ENCODE measurements at regions not wholly inside any gene's neighbourhood (a gene's known extent, or its start where the extent isn't known, plus 50 kb on each side); places are given as distances from the start of the nearest gene placed in this dataset.
"Not testable (repeated sequence)": the region's sequence is repeated elsewhere in the genome, so short reads cannot be mapped to it uniquely, and the experiment has no call there.

- DNase-seq = no peak
Measured at GRCh38 chr9:89949111-89949510, 344.3 kb downstream of the GADD45G start.

GRCh38 chr9:89951675-89952074 is 346.9 kb downstream of the GADD45G start:
- DNase-seq = no peak

DNA sequence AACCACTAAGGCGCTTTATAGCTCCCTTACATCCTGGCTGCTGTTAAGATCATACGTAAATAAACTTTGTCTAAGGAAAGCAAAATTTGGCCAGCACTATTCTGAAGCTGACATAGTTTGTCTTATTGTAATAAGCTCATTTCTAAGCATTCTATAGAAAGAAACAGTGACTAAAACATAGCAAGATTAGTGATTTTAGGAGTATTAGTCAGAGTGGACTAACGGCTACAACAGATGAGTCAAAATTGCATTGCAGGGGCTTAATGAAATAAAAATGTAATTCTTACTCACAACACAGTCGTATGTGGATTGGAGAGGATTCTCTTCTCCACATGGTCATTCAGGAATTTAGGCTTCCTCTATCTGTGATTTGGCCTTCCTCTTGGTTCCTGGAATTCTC is 347.6 kb downstream of the GADD45G start:
- DNase-seq = no peak

DNA sequence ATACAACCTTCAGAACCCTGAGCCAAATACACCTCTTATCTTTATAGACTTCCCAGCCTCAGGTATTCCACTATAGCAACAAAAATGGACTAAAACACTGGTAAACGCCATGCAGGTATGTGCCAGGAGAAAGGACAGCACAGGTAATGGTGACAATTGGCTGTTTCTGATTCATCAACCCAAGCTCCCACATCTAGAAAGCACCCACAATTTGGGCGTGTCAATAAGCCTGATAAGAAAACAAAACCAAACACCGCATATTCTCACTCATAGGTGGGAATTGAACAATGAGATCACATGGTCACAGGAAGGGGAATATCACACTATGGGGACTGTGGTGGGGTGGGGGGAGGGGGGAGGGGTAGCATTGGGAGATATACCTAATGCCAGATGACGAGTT is 348.5 kb downstream of the GADD45G start:
- not testable (repeated sequence) for DNase-seq

DNA sequence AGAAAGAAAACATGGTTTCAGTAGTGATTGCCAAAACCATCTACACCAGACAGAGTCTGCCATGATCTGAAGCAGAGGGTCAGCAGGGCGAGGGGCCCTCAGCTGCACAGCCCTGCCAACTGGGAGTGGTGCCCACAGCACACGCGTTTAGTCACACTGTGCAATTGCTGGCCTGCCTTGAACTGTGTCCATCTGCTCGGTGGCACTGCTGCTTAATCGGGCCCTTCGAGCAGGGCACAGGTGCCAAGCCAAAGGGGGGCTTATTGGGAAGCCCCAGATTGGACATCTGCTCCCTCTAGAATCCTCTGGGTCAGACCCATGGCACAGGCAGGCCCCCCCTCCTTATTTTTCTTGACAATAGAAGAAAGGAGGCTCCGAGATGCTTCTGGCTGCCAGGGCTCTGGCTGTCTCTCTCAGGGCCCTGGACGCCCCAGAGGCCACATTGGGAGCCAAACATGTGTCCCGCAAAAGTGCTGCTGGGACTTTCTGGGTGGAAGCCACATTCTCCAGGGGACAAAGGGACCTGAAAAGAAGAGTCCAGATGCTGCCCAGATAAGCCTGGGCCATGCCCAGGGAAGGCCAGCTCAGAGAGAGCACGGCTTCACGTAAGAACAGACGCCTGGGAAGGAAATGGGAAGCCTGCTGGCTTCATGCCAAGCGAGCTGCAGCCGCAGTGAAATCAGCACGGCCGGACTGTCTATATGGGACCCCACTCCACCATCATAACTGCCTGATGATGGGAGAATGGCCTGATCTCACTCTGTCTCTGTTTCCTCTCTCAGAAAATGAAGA is 349.2 kb downstream of the GADD45G start:
- no peak for DNase-seq

GRCh38 chr9:89955144-89955543 is 350.3 kb downstream of the GADD45G start:
- no peak for DNase-seq

- DNase-seq = no peak
Measured at GRCh38 chr9:89955626-89956025, 350.8 kb downstream of the GADD45G start.

- no peak for DNase-seq
Measured at GRCh38 chr9:89956331-89956730, 351.5 kb downstream of the GADD45G start.

DNA sequence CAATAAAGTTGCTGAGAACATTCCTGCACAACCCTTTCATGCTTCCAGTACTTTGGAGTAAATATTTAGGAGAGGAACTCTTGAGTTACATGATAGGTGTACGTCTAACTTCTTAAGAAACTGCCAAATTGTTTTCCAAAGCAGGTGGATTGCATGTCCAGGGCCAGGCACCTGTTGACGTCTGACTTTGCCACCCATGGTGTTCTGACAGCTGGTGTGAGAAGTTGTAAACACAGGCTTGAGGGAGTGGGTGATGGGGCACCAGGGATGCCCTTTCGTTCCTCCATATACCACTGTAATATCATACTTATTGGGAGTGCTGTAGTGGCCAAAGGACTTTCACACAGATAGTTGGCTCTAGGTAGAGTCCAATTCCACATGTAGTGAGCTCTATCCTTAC is 352.1 kb downstream of the GADD45G start:
- no peak for DNase-seq

DNA sequence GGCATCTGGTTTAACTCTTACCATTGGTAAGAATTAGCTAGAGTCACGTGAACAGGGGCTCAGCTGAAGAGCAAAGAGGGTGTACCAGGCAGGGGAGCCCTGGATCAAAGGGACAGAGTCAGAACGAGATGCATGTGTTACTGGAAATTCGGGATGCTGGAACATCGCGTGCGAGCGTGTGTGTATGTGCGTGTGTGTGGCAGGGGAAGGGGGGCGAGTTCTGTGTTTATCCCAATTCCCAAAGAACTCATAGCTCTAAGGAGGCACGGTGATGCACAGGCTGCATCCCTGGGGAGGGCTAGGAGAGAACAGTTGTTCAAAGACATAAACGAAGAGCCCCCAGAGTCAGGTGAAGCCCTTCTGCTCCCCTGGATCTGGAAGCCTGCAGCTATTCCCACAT is 353.3 kb downstream of the GADD45G start:
- DNase-seq = no peak

DNA sequence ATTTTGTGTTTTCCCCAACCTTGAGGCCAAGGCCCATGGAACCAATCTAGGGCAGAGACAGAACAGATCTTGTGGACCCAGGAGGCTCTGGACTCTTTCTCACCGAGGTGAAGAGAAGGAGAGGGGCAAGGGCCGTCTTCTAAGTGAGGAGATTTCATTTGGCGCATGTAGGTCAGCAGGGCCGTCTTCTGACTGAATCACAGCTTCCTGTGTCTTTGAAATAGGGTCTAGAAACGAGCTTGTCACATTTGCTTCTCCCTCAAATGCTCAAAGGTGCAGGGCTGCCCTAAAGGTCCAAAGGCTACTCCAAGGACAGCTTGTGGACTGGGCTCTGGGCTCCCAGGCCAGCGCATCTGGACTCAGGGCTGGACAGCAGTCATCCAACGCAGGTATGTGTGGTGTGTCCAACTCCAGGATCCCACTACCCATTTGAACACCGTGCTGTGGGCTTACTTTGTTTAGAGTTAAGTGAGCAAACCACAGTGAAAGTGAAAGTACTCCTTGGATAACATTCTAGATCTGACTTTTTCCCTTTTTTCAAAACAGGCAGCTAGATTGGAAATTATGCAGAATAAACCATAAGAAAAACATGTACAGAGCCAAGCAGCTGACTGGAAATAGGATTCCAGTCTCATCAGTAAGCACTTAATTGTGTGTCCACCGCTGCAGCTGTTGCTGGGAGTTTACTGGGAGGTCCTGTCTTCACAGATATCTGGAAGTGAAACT is 357.0 kb downstream of the GADD45G start:
- DNase-seq = no peak

DNA sequence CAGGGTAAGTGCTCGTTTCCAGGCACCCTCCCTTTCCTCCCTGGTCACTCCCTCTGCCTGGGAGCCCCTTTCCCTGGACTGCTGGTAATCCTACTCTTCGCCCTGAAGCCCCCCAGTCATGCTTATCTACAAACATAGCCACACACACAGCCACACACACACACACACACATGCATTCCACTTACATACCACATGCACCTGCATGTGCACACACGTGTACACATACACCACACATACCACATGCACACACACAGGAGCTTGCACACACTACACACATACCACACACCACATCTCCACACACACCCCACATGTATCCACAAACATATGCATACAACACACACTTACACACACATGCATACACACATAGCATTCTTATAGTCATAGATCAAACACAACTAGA is 358.5 kb downstream of the GADD45G start:
- DNase-seq = no peak

DNA sequence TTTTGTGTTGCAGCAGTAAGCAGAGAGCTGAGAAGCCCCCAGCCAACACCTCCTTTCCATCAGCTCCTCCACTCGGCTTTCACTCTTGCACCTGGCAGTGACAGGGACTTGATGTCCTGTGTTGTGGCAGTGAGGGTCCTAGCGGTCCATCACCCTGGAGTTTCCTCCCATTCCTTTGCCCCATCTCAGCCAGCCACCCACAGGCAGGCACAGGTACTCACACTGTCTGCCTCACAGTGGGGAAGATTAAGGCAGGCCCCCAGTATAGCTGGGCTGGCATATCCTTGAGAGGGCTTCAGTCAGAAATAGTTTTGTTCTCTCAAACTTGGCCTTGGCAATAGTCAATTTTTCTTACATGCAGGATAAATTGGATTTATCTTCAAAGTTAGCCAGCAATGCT is 362.7 kb downstream of the GADD45G start:
- no peak for DNase-seq

GRCh38 chr9:89969156-89969675 is 364.4 kb downstream of the GADD45G start:
- DNase-seq = peak; percentile 67

- peak; percentile 36 for DNase-seq
Measured at GRCh38 chr9:89969881-89970639, 365.2 kb downstream of the GADD45G start.

- DNase-seq = no peak
Measured at GRCh38 chr9:89970701-89971100, 365.9 kb downstream of the GADD45G start.

DNA sequence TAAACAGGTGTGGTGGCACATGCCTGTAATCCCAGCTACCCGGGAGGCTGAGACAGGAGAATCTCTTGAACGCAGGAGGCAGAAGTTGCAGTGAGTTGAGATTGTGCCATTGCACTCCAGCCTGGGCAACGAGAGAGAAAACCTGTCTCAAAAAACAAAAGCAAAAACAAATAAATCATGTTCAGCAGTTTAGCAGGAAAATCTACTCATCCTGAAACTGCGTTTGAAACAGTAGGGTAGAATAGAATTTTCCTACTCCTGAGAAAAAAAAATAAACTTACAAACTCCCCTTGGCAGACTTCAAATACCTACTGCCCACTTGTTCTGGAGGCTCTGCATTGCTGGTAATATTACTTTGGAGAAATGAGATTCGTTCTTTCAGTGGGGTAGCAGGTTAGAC is 367.7 kb downstream of the GADD45G start:
- DNase-seq = no peak

DNA sequence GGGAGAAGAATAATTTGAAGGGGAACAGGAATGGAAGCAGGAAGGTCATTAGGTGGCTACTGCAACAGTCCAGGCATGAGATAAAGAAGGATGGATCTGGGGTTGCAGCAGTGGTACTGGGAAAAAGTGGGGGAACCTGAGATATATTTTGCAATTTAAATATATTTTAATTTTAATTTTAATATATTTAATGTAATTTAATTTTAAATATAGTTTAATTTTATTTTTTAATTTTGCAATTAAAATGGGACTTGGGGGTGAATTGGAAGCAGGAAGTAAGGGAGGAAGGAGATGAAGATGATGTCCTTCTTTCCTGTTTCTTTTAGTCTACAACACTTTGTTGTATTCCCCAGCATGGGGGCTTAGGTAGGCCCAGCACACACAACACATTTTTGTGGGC is 369.8 kb downstream of the GADD45G start:
- DNase-seq = no peak

- no peak for DNase-seq
Measured at GRCh38 chr9:89975024-89975423, 370.2 kb downstream of the GADD45G start.

DNA sequence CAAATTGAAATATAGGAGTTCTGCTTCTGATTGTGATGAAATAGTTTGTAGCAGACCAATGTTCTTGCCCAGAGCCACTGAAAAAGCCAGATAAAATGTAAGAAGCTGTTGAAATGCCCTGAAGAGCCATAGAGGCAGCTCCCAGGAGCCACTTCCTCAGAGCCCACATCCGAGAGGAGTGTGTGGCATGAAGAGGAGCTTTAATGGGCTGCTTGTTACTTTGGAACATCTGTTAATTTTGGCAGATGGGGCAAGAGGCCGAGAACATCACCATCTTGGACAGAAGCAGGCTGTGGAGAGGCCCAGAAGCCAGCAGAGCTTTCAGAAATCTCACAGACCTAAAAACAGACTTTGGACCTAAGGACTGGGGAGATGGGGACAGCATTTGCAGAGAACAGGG is 370.8 kb downstream of the GADD45G start:
- no peak for DNase-seq

- DNase-seq = no peak
Measured at GRCh38 chr9:89978185-89978584, 373.4 kb downstream of the GADD45G start.

- no peak for DNase-seq
Measured at GRCh38 chr9:89980600-89980999, 375.8 kb downstream of the GADD45G start.

GRCh38 chr9:89982016-89982415 is 377.2 kb downstream of the GADD45G start:
- DNase-seq = no peak

- DNase-seq = no peak
Measured at GRCh38 chr9:89983411-89983810, 378.6 kb downstream of the GADD45G start.
